GM18868 (cell line): ENCODE measurements at regions not wholly inside any gene's neighbourhood (a gene's known extent, or its start where the extent isn't known, plus 50 kb on each side); places are given as distances from the start of the nearest gene placed in this dataset.

Experiments used
- ATAC-seq: cut with Tn5 transposase; IDR thresholded peaks from one replicate; pipeline ENCODE4 v1.9.1; 2021; ENCODE audit warnings: mild to moderate bottlenecking, moderate library complexity; ENCODE audit not compliant: unreplicated experiment

DNA sequence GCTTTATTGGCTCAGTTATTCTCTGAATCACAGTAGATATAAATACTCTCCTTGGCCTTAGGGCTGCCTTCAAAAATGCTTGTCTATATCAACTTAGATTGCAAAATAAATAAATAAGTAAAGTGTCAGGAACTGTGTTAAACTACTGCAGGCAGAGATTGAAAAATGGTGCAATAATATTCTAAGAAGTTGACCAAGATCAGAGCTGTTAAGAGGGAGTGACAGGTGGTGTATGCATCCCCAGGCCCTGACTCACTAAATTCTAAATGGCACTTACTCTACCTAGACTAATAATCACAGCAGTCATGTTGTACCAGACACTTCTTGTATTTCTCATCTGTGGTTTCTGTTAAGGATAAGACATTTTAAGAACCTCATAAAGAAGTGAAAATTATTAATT, 235.1 kb upstream of the SPOCK3 start:
- ATAC-seq, result no peak

DNA sequence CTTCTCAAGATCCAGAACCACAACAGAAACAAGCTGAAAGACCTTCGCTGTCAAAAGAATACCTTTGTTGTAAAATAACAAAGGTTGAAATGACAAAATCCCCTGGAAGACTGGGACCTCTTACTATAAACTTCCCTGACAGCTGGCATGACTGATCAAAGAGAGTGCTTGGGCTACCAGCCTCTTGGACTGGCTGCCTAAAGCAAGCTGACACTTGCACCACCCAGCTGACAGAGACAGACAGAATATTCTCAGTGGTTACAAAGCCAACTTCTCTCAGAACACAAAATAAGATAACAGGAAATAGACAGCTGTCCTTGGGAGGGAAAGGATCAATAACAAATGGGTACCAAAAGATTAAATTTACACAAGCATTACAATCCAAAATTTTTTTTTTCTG, 241.7 kb upstream of the SPOCK3 start:
- no peak for ATAC-seq

DNA sequence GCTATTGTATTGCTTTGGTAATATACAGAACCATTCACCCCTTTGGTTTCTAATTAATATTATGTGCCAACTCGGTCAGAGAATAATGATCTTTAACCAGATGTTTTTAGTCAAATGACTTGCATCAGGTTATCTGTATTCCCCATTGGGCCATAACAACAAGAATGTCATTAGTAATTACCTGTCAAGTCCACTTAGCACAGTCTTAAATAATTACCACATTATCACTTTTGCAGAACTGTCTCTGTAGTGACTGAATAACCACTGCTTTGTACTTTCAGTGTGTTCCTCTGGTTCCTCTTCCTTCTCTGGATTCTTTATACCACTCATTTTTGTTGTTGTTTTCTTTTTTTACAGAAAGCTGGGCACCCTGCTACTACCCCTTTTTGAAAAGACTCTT, 257.7 kb upstream of the SPOCK3 start:
- ATAC-seq, result no peak

DNA sequence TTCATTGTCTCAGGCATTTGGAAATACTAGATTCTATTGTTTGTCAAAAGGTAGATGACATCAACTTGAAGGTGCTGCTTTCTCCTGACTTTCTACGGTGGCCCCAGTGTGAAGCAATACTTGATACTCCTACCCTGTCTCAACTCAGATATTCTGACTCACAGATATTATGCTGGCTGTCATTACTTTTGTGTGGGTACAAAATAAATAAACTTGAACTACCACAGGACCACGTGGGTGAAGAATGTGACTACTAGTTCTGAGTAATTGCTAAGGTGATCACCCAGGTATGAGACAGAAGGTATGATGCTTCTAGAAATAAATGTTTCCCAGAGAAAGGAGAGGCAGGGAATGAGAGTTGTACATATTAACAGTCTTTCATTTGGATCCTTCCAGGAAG, 275.3 kb upstream of the SPOCK3 start:
- no peak for ATAC-seq

DNA sequence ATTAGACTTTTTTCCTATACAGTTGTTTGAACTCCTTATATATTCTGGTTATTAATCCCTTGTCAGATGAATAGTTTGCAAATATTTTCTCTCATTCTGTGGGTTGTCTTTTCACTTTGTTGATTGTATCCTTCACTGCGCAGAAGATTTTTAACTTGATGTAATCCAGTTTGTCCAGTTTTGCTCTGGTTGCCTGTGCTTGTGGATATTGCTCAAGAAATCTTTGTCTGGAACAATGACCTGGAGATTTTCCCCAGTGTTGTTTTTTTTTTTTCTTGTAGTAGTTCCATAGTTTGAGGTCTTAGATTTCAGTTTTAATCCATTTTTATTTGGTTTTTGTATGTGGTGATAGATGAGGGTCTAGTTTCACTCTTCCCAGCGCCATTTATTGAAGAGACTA, 289.8 kb upstream of the SPOCK3 start:
- ATAC-seq, result no peak

DNA sequence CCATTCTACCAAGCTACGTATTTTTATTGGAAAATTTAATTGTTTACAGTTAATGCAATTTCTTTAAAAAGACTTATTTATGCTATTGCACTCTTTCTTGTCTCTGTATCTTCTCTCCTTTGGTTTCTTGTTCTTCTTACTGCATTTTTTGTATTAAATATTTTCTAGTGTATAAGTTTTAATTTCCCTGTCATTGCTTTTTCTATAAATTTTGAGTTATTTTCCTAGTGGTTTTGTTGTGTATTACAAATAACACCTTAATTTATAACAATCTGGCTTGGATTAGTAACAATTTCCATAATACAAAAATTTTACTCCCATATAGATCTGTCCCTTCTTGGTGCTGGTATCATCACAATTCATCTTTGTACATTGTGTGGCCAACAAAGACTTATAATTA, 303.5 kb upstream of the SPOCK3 start:
- ATAC-seq, result no peak

DNA sequence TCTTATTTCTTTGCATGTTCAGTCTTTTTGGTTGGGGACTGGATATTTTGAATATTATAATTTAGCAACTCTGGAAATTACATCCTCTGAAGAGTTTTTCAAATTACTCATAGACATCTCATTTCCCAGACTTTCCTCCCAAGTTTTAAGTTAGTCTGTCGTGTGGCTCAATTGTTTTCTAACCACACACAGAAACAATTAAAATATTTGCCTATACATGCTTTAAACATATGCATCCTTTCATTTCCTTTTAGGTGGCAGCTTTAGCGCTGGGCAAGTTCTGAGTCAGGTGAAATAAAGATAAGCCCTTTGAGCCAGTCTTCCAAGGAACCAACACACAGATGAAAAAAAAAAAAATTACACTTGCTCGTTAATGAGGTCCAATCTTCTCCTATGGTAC, 307.0 kb upstream of the SPOCK3 start:
- ATAC-seq, result no peak

DNA sequence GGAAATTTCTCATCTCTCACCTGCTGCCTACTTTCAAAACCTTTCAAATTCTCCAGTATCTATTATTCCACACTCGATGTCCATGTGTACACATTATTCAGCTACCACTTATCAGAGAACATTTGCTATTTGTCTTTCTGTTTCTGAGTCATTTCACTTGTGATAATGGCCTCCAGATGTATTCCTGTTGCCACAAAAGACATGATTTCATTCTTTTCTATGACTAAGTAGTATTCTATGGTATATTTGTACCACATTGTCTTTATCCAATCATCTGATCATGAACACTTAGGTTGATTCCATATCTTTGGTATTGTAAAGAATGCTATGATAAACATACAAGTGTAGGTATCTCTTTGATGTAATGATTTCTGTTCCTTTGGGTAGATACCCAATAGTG, 310.1 kb upstream of the SPOCK3 start:
- no peak for ATAC-seq

DNA sequence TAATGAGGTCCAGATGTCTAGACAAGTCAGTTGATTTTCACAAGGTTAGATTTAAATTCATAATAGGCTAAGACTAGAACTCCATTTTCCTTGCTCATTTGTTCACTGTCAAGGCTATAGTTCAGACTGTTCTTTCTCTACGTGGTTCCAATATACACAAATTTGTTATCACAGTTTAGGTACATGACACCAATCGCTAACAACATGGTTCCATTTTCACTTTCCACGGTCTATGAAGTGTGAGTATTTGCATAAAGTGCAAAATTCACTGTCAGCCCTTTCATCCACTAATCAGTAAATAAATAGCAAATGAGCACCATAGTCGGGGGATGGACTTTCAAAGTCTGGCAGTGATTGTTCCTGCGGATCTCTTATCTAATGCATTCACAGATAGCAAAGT, 315.7 kb upstream of the SPOCK3 start:
- no peak for ATAC-seq

DNA sequence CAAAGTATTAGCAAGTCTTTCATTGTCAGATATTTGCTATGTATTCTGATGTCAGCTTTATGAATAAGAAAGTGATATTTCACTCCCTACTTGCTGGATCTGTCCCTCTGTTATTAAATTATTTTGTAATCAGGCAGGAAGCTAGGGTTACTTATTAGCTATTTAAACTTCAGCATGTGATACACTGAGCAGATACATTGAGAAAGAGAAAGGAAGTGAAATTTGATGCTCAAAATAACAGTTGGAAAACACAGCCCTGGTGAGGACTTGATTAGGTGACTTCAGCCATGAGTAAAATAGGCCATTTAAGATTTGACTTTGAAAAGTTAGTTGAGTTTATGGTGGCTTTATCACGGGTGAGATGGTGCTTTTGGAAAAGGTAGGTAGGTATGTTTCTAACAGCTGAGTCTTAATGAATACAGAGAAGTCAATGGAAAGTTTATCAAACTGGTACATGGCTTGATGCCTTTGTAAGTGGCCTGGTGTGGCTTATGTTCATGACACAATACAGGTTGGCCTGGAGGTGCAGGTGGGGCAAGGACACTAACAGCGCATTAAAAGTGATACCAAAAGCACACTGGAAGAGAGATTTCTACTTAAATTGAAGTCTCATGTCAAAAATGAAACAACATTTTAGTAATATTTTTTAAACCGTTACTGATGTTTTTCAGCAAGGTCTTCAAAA, 321.2 kb upstream of the SPOCK3 start:
- ATAC-seq, result no peak

DNA sequence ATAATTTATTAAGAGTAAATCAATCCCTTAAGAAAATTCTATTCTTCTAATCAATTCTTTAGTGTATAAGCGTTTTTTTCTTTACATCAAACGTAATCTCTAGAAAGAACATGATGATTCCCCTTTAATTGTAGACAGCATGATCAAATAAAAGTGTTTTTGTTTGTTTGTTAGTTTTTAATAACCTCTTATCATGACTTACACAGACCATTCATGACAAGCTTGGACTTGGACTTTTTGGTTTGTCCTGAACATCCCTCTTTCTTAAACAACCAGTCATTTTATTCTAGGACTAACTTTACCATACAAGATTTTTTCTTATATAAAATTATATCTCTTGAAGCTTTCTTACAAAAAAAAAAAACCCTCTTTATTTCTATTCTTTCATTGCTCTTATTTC, 344.6 kb upstream of the SPOCK3 start:
- ATAC-seq, result no peak

DNA sequence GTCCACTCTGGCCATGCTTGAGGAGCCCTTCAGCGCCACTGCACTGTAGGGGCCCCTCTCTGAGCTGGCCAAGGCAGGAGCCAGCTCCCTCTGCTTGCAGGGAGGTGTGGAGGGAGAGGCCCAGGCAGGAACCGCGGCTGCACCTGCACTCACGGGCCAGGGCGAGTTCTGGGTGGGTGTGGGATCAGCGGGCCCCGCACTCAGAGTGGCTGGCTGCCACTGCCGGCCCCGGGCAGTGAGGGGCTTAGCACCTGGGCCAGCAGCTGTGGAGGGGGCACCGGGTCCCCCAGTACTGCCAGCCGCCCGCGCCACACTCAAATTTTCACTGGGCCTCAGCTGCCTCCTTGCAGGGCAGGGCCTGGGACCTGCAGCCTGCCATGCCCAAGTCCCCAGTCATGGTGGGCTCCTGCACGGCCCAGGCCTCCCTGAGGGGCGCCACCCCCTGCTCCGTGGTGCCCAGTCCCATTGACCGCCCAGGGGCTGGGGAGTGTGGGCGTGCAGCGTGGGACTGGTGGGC, 347.2 kb upstream of the SPOCK3 start:
- ATAC-seq, result no peak

DNA sequence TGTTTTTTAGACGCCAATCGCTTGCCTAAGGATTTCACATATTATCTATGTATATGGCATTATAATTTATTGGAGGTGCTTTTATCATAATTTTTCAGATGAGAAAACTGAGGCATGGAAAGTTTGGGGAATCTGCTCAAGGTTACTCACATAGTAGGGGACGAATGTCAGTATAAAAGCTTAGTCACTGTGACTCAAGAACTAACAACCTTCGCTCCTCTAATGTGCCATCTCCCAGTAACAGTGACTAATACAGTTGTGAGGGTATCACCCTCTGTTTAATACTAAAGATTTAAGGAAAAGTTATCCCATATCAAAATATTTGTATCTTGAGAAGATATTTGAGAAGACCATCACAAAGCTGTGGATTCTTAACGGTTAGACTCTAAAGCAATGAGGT, 353.1 kb upstream of the SPOCK3 start:
- no peak for ATAC-seq

DNA sequence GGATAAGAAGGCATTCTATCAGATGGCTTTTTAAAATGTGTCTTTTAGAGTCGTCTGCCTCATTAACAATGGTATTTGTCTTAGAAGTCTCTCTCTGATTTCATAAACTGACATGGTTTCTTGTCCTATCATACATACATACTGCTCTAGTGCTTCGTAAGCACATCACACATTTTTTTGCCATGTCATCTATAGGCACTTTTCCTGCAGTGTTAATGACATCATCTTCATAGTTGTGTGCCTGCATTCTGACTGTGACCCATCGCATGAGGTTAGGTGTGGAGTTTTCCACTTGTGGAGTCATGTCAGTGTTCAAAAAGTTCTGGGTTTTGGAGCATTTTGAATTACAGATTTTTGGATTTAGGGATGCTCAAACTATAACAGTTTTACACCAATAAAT, 361.6 kb upstream of the SPOCK3 start:
- ATAC-seq, result no peak

DNA sequence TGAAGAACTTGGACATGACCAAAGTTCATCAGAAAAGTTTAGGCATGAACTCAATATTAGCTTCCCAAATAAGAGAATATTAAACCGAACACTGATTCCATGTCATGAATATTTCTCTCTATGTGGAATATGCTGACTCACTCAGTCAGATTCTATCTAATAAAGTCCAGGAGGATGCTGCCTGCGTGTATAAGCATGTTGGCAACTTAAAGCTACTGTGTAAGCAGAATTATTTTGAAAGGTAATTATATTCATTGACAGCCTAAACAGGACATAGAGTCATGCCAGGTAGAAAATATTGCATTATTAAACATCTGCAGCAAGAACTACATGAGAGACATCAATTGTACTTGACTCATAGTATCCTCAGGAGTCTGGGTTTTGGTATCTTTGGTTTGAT, 367.9 kb upstream of the SPOCK3 start:
- no peak for ATAC-seq

DNA sequence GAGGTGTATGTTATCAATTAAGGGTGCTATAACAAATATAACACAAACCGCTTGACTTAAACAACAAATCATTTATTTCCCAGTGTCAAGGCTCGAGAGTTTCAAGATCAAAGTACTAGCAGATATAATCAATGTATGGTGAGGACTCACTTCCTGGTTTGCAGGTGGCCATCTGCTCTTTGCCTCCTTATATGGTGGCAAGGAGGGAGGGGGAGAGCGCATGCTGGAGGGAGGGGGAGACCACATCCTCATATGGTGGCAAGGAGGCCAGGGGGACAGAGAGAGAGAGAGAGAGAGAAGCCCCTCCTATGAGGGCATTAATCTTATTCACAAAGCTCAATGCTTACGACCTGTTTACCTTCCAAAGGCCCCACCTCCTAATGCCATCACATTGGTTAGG, 372.3 kb upstream of the SPOCK3 start:
- ATAC-seq, result no peak

DNA sequence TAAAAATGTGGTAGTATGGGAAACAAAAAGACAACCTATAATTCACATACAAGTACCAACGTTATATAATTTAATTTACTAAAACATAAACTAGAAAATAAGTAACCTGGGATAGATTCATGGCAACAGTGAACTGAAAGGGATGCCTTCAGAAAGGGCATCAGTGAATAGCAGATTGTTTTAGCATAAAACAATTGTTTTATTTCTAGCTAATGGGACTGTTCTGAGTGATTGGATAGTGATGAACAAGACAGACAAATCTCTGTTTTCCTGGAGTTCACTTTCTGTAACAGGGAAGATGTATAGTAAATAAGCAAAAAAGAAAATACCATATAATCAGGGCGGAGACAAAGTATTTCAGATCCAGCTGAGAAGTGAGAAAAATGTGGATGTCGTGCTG, 379.1 kb upstream of the SPOCK3 start:
- ATAC-seq, result no peak

DNA sequence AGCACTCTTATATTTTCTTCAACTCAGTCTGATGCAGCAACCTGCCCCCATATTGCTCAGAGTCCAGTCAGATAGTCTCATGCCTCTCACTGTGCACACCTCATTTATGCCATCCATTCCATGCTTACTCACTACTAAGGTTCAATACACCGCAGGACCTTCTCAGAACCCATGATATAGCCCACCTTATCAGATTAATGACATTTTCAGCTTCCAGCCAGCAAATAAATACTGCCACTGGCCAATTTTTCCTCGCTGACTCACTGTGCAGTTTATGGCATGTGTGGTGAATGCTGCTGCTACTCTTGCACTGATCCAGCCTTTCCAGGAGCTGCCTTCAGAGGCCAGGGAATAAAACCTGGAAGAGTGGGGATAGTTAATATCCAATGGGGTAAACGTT, 380.6 kb upstream of the SPOCK3 start:
- ATAC-seq, result no peak

DNA sequence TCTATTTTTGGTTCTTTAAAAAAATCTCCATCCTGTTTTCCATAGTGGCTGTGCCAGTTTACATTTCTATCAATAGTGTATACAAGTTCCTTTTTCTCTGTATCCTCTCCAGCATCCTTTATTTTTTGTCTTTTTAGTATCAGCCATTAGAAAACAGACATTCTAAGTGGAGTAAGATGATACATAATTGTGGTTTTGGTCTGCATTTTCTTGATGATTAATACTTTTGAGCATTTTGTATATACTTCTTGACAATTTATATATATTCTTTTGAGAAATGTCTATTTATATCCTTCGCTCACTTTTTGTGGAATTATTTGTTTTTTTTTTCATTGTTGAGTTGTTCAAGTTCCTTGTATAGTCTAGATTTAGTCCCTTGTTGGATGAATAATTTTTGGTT, 382.2 kb upstream of the SPOCK3 start:
- no peak for ATAC-seq

DNA sequence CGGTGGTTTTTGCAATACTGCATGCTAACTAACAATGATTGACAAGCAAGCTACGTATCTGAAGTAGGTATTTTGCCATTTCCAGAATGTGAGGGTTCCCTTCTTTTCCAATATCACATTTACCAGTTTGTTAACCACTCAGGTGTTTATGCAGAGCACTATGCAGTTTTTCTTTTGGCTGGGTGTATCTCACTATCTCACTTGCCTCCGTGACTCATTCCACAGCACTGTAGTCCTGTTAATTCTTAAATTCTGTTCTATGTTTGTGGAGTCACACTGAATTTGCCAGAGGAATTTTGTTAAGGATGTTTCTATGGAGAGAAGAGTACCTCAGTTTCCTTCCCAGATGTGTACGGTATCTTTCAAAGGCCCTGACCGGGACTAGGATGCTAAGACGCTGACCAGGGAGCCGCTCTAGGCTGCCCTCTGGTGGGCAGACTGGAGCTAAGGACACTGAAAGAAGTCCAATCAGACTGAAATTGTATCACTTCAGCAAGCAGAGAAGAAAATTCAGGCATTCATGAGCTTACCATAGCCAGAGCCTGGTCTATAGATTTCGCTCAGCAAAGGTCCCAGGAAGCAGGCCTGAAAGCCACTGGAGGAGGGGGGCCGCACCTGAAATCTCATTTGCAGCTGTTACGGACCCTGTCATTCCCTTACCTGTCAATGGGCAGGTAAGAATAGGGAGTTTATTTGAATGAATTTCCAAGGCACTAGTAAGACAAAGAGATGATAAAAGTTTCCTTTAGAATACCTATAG, 388.4 kb upstream of the SPOCK3 start:
- ATAC-seq, result peak; percentile 98

DNA sequence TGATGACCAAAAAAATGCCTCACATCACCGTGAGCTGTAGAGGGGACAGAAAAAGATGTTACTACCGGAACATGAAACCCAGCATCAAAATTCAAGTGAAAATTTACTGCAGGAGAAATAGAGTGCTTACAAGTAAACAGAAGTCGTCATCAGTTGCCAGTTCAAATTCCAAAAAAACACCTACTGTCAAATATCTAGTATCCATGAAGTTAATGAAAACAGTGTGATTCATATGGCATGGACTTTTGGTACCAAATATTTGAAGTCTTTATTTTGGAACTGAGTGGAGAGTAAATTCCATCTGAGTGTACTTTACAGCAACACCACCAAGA, 388.9 kb upstream of the SPOCK3 start:
- ATAC-seq, result no peak

DNA sequence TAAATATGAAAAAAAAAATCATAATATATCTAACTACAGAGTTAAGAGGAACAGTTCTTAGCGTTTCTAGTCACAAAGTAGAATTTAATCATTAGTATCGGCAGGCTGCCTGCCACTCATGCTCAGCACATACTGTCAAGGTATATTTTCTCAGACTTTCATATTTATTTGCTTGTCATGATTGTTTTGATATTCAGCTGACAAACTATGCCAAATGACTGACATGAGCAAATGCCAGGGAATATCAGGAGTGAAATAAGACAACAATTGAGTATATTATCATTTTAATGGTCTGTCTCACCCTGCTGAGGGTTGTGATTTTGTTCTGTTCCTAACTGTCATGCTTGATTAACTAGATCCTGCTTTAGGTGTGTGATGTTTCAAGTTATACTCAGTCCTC, 395.0 kb upstream of the SPOCK3 start:
- no peak for ATAC-seq

DNA sequence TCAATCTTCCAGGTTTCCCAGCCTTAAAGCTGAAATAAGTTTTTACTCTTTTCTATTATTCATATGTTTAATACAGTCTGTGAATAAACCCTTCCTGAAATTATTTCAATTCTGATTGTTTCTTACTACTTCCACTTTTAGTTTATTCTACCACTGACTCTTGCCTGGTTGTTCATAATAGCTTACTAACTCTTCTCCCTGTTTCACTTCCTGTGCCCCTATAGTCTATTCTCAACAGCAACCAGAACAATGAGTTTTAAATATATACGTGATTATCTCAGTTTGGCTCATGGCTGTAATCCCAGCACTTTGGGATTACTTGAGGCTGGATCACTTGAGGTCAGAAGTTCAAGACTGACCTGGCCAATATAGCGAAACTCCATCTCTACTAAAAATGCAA, 408.0 kb upstream of the SPOCK3 start:
- peak; percentile 76 for ATAC-seq
